ENCODE measurements at regions not wholly inside any gene's neighbourhood (a gene's known extent, or its start where the extent isn't known, plus 50 kb on each side); places are given as distances from the start of the nearest gene placed in this dataset.

DNA sequence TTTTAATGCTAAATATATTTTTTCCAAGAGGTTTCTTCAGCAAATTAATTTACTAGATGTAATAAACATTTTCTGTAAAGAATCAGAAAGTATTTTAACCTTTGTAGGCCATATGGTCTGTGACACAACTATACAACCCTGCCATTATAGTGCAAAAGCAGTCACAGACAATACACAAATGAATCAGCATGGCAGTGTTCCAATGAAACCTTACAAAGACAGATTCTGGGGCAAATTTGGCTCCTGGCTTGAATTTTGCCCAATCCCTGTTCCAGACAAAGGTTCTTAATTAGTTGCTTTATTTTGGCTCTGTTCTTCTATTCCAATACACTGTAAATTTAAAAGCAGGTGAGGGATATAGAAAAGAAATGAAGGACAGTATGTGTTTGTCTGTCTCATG is 352.5 kb downstream of the C12orf50 start:
- TF ChIP-seq, protein P1, sequence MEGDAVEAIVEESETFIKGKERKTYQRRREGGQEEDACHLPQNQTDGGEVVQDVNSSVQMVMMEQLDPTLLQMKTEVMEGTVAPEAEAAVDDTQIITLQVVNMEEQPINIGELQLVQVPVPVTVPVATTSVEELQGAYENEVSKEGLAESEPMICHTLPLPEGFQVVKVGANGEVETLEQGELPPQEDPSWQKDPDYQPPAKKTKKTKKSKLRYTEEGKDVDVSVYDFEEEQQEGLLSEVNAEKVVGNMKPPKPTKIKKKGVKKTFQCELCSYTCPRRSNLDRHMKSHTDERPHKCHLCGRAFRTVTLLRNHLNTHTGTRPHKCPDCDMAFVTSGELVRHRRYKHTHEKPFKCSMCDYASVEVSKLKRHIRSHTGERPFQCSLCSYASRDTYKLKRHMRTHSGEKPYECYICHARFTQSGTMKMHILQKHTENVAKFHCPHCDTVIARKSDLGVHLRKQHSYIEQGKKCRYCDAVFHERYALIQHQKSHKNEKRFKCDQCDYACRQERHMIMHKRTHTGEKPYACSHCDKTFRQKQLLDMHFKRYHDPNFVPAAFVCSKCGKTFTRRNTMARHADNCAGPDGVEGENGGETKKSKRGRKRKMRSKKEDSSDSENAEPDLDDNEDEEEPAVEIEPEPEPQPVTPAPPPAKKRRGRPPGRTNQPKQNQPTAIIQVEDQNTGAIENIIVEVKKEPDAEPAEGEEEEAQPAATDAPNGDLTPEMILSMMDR (IDR thresholded peaks at IDR 0.05), result no peak
- TF ChIP-seq EZH2 (IDR thresholded peaks at IDR 0.05; ENCODE audit: borderline replicate concordance, insufficient read depth, low read depth, low read length, poor library complexity, severe bottlenecking), result no peak

All from B cell (primary cell).